IMR-90 (cell line): ENCODE measurements at regions not wholly inside any gene's neighbourhood (a gene's known extent, or its start where the extent isn't known, plus 50 kb on each side); places are given as distances from the start of the nearest gene placed in this dataset.

ENCODE experiments used
- ATAC-seq: fragments of 200-7000 bp; cut with Tn5 transposase; 2 replicates; pipeline ENCODE4 v1.9.1; 2020; ENCODE audit warnings: low read depth, mild to moderate bottlenecking, moderate library complexity
- BruUV-seq: library from RNA; stranded (reverse); fragments of 400-500 nt; replicated peaks from 2 replicates; lab custom pipeline; 2021; lab: Mats Ljungman, UMichigan
- CTCF ChIA-PET: fragments of 300-600 bp; formaldehyde crosslinking; extraction: SDS; loops from one replicate; lab custom pipeline; 2021; ENCODE audit warnings: antibody characterized with exemption; lab: Yijun Ruan, JAX
- POLR2A ChIA-PET: fragments of 300-600 bp; sonication (Branson Sonifier 250); formaldehyde crosslinking; loops from one replicate; lab custom pipeline; 2022; ENCODE audit warnings: antibody characterized with exemption; ENCODE audit not compliant: unreplicated experiment; lab: Charles Lee
- DNase-seq: peaks from one replicate; pipeline ENCODE4 v3.0.0; 2013
- H2AFZ ChIP-seq: replicated peaks from 2 replicates; pipeline ENCODE3; 2013; ENCODE audit warnings: low read length, mild to moderate bottlenecking; ENCODE audit not compliant: poor library complexity
- H2AK5ac ChIP-seq: 2 replicates; pipeline ENCODE4 v1.6.1; 2013; ENCODE audit warnings: low read depth, low read length, inconsistent platforms
- H2AK9ac ChIP-seq: replicated peaks from 2 replicates; pipeline ENCODE3; 2013; ENCODE audit warnings: mild to moderate bottlenecking, low read depth, low read length, moderate library complexity; ENCODE audit not compliant: poor library complexity
- H2BK120ac ChIP-seq: 2 replicates; pipeline ENCODE4 v1.6.1; 2013; ENCODE audit warnings: low read depth, low read length, inconsistent platforms
- H2BK15ac ChIP-seq: 3 replicates; pipeline ENCODE4 v1.6.1; 2013; ENCODE audit warnings: low read depth, low read length, inconsistent platforms
- H2BK20ac ChIP-seq: 2 replicates; pipeline ENCODE4 v1.6.1; 2013; ENCODE audit warnings: low read depth, mild to moderate bottlenecking, inconsistent platforms, low read length, moderate library complexity
- H2BK5ac ChIP-seq: 2 replicates; pipeline ENCODE4 v1.6.1; 2013; ENCODE audit warnings: mild to moderate bottlenecking, low read depth, low read length, inconsistent platforms; ENCODE audit not compliant: poor library complexity, severe bottlenecking
- H3K14ac ChIP-seq: replicated peaks from 2 replicates; pipeline ENCODE4 v1.6.1; 2013; ENCODE audit warnings: low read depth, low read length, inconsistent platforms
- H3K18ac ChIP-seq: 2 replicates; pipeline ENCODE4 v1.6.1; 2013; ENCODE audit warnings: low read depth, low read length, control low read depth
- H3K23ac ChIP-seq: 2 replicates; pipeline ENCODE4 v1.6.1; 2013; ENCODE audit warnings: low read depth, low read length, inconsistent platforms
- H3K27ac ChIP-seq: 2 replicates; pipeline ENCODE4 v1.5.1; 2013; ENCODE audit warnings: mild to moderate bottlenecking, control low read depth, low read length; ENCODE audit not compliant: insufficient read depth
- H3K27me3 ChIP-seq: 2 replicates; pipeline ENCODE4 v1.6.1; 2013; ENCODE audit warnings: low read length; ENCODE audit not compliant: control insufficient read depth, insufficient read depth
- H3K36me3 ChIP-seq: 2 replicates; pipeline ENCODE4 v1.6.1; 2013; ENCODE audit warnings: low read length, mixed read lengths; ENCODE audit not compliant: control insufficient read depth, insufficient read depth
- H3K4ac ChIP-seq: 2 replicates; pipeline ENCODE4 v1.6.1; 2013; ENCODE audit warnings: low read depth, low read length, inconsistent platforms
- H3K4me1 ChIP-seq: 2 replicates; pipeline ENCODE4 v1.6.1; 2013; ENCODE audit warnings: low read length, mixed read lengths; ENCODE audit not compliant: control insufficient read depth, insufficient read depth
- H3K4me2 ChIP-seq: 2 replicates; pipeline ENCODE4 v1.6.1; 2013; ENCODE audit warnings: low read depth, mild to moderate bottlenecking, control low read depth, low read length, moderate library complexity
- H3K4me3 ChIP-seq: 2 replicates; pipeline ENCODE4 v1.5.1; 2013; ENCODE audit warnings: low read depth, mild to moderate bottlenecking, control low read depth, low read length, moderate library complexity; ENCODE audit not compliant: insufficient read depth
- H3K56ac ChIP-seq: 2 replicates; pipeline ENCODE4 v1.6.1; 2013; ENCODE audit warnings: low read length, inconsistent platforms; ENCODE audit not compliant: insufficient read depth; ENCODE audit errors: extremely low read depth
- H3K79me1 ChIP-seq, 2 experiments: 2 replicates each; pipeline ENCODE4 v1.6.1; 2013; ENCODE audit warnings: low read length in 2 of 2, inconsistent platforms in 1 of 2, low read depth in 1 of 2
- H3K9ac ChIP-seq: 2 replicates; pipeline ENCODE4 v1.6.1; 2013; ENCODE audit warnings: low read depth, low read length, control low read depth
- H3K9me1 ChIP-seq: 2 replicates; pipeline ENCODE4 v1.6.1; 2013; ENCODE audit warnings: low read length, inconsistent platforms; ENCODE audit not compliant: insufficient read depth
- H3K9me3 ChIP-seq: 2 replicates; pipeline ENCODE4 v1.6.1; 2013; ENCODE audit warnings: low read length; ENCODE audit not compliant: control insufficient read depth, insufficient read depth
- H4K20me1 ChIP-seq: 2 replicates; pipeline ENCODE4 v1.6.1; 2013; ENCODE audit warnings: low read length, inconsistent platforms; ENCODE audit not compliant: insufficient read depth
- H4K5ac ChIP-seq: 2 replicates; pipeline ENCODE4 v1.6.1; 2013; ENCODE audit warnings: mild to moderate bottlenecking, low read depth, low read length, control low read depth
- H4K8ac ChIP-seq, 2 experiments: 2 replicates each; pipeline ENCODE4 v1.6.1; 2013; ENCODE audit warnings: low read depth in 2 of 2, low read length in 2 of 2, control low read depth in 1 of 2, inconsistent platforms in 1 of 2
- H4K91ac ChIP-seq: 2 replicates; pipeline ENCODE4 v1.6.1; 2013; ENCODE audit warnings: low read depth, low read length, inconsistent platforms; ENCODE audit not compliant: insufficient read depth
- BHLHE40 ChIP-seq: fragments of 150-350 bp; IDR thresholded peaks from 2 replicates; pipeline ENCODE4 v1.6.1; 2016; ENCODE audit warnings: mild to moderate bottlenecking, low read depth, low read length
- CEBPB ChIP-seq: IDR thresholded peaks from 2 replicates; pipeline ENCODE4 v1.6.1; 2012; ENCODE audit warnings: low read depth, low read length, improper control_type of control experiment
- CHD1 ChIP-seq: IDR thresholded peaks from 2 replicates; pipeline ENCODE4 v1.6.1; 2012; ENCODE audit warnings: low read depth, low read length, improper control_type of control experiment
- FOS ChIP-seq: fragments of 150-350 bp; IDR thresholded peaks from 2 replicates; pipeline ENCODE4 v1.6.1; 2016; ENCODE audit warnings: low read depth, low read length
- MAFK ChIP-seq: IDR thresholded peaks from 2 replicates; pipeline ENCODE4 v1.6.1; 2012; ENCODE audit warnings: low read depth, low read length, improper control_type of control experiment
- MAZ ChIP-seq: IDR thresholded peaks from 2 replicates; pipeline ENCODE4 v1.6.1; 2012; ENCODE audit warnings: low read depth, mild to moderate bottlenecking, low read length, improper control_type of control experiment, moderate library complexity, borderline replicate concordance
- MXI1 ChIP-seq: IDR thresholded peaks from 2 replicates; pipeline ENCODE4 v1.6.1; 2012; ENCODE audit warnings: low read depth, mild to moderate bottlenecking, low read length, moderate library complexity, borderline replicate concordance
- POLR2A ChIP-seq: IDR thresholded peaks from 2 replicates; pipeline ENCODE4 v1.6.1; 2012; ENCODE audit warnings: mild to moderate bottlenecking, low read depth, low read length
- RFX5 ChIP-seq: IDR thresholded peaks from 2 replicates; pipeline ENCODE4 v1.8.0; 2012; ENCODE audit warnings: low read depth, mild to moderate bottlenecking, low read length, moderate library complexity
- SMC3 ChIP-seq: fragments of 150-350 bp; IDR thresholded peaks from 2 replicates; pipeline ENCODE4 v1.6.1; 2016; ENCODE audit warnings: low read depth, mild to moderate bottlenecking, antibody characterized with exemption, low read length, moderate library complexity
- WGBS, 2 experiments: methylation state at CpG; one replicate each; pipeline versions ENCODE4 v1.1.5 to v1.1.7; 2013; ENCODE audit warnings: missing lambda C conversion rate in 2 of 2; ENCODE audit not compliant: insufficient read length in 1 of 2; ENCODE audit errors: extremely low coverage in 2 of 2; 5-methylcytosine and 5-hydroxymethylcytosine counted together
- dilution Hi-C: fragments of 300-500 bp; cut with HindIII; formaldehyde crosslinking; loops from one replicate; pipeline ENCODE4 v1.14.3; 2018; ENCODE audit warnings: low sequenced_read_pairs; ENCODE audit not compliant: unreplicated experiment
- in situ Hi-C: fragments of 300-500 bp; cut with MboI; formaldehyde crosslinking; loops from 3 replicates; pipeline ENCODE4 v1.14.3; 2019; ENCODE audit warnings: low sequenced_read_pairs, inconsistent platforms, mixed read lengths
- intact Hi-C: fragments of 100-400 bp; cut with micrococcal nuclease; formaldehyde crosslinking; loops from 2 replicates; pipeline ENCODE4 v1.10.0; 2022
- TF ChIP-seq, protein P1 (sequence below): fragments of 150-350 bp; IDR thresholded peaks from 2 replicates; pipeline ENCODE4 v1.6.1; 2017; ENCODE audit warnings: mild to moderate bottlenecking, antibody characterized with exemption, low read length, low read depth

DNA sequence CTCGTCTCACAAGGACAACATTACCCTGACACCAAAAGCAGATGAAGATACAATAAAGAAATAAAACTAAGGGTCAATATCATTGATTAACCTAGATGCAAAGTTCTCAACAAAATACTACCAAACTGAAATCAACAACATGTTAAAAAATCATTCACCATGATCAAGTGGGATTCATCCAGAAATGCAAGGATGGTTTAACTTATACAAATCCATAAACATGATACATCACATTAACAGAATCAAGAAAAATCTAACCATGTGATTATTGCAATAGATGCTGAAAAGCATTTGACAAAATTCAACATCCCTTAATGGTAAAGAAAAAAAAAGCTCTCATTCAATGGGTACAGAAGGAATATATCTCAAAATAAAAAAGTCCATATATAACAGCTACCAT lies 514.9 kb downstream of the TMA16 start:
- Histone ChIP-seq H3K36me3 (no peaks in the 10 kb centered on the region), H2BK120ac (no peak overlapping the region), H2BK15ac (no peak overlapping the region), H4K20me1 (no peaks in the 10 kb centered on the region), H3K56ac (no peak overlapping the region), H3K9ac (no peak overlapping the region), H2AFZ (no peak overlapping the region), H3K9me3 (peaks cover 2% of the 10 kb centered on the region; the same call in 1 of the 2 replicates), H4K91ac (no peak overlapping the region), H3K27ac (no peak overlapping the region), H3K4me2 (no peak overlapping the region), H3K9me1 (no peaks in the 10 kb centered on the region), H3K79me1 (no peaks in the 10 kb centered on the region), H2BK5ac (no peak overlapping the region), H3K4me1 (no peaks in the 10 kb centered on the region), H2AK9ac (no peak overlapping the region), H3K4ac (no peak overlapping the region), H3K14ac (no peak overlapping the region), H4K8ac (no peak overlapping the region), H4K5ac (no peak overlapping the region), H3K27me3 (no peaks in the 10 kb centered on the region), H2AK5ac (no peak overlapping the region), H3K23ac (no peak overlapping the region), H3K4me3 (no peak overlapping the region), H3K18ac (no peak overlapping the region), H2BK20ac (no peak overlapping the region)
- in situ Hi-C loops, result no loop called here
- intact Hi-C loops, result no loop called here
- WGBS, 2 experiments, result no CpG with 5 or more reads among the region's 1 CpG
- DNase-seq (no peak), ATAC-seq (no peak)
- TF ChIP-seq SMC3, result no peak
- TF ChIP-seq MAZ, result no peak
- no peak for TF ChIP-seq RFX5
- no peak for TF ChIP-seq CEBPB
- TF ChIP-seq BHLHE40, result no peak
- TF ChIP-seq MXI1, result no peak
- TF ChIP-seq FOS, result no peak
- no peak for TF ChIP-seq MAFK
- no peak for TF ChIP-seq CHD1
- TF ChIP-seq POLR2A, result no peak
- TF ChIP-seq, protein P1, sequence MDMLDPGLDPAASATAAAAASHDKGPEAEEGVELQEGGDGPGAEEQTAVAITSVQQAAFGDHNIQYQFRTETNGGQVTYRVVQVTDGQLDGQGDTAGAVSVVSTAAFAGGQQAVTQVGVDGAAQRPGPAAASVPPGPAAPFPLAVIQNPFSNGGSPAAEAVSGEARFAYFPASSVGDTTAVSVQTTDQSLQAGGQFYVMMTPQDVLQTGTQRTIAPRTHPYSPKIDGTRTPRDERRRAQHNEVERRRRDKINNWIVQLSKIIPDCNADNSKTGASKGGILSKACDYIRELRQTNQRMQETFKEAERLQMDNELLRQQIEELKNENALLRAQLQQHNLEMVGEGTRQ, result no peak
- dilution Hi-C loops, result no loop called here
- ChIA-PET POLR2A (no interaction called here), CTCF (interaction anchor here (0.7 kb wide), 1 partner anchor 394 kb away, joined by 4 read pairs; no protein-coding TSS in a partner anchor)
- BruUV-seq, result no TSS peak
